ENCODE measurements at regions not wholly inside any gene's neighbourhood (a gene's known extent, or its start where the extent isn't known, plus 50 kb on each side); places are given as distances from the start of the nearest gene placed in this dataset.
A peak's percentile ranks its signal among the peaks of the same experiment; 100 is the strongest.
"Not testable (repeated sequence)": the region's sequence is repeated elsewhere in the genome, so short reads cannot be mapped to it uniquely, and the experiment has no call there.

DNA sequence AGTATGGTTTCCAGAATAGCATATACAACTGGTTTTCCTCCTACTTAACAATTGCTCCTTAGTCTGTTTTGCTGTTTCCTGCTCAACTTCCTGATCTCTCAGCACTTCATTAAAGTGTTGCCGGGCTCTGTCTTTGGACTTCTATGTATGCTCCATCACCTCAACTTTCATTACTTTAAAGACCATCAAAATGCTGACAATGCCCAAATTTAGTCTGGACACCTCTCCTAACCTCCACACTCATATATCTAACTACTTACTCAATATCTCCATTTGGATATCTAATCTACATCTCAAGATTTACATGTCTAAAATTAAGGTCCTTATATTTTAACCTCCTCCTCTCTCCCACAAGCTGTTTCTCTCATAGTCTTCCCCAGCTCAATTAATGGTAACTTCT lies 54.4 kb upstream of the LGR5 start:
- Histone ChIP-seq H3K9me3 (no peaks in the 10 kb centered on the region), H3K4me1 (no peaks in the 10 kb centered on the region), H3K36me3 (no peaks in the 10 kb centered on the region), H3K4me3 (no peak overlapping the region), H3K27me3 (no peaks in the 10 kb centered on the region), H3K27ac (no peak overlapping the region)
- DNase-seq (no peak), ATAC-seq (no peak)
- TF ChIP-seq, protein P1, sequence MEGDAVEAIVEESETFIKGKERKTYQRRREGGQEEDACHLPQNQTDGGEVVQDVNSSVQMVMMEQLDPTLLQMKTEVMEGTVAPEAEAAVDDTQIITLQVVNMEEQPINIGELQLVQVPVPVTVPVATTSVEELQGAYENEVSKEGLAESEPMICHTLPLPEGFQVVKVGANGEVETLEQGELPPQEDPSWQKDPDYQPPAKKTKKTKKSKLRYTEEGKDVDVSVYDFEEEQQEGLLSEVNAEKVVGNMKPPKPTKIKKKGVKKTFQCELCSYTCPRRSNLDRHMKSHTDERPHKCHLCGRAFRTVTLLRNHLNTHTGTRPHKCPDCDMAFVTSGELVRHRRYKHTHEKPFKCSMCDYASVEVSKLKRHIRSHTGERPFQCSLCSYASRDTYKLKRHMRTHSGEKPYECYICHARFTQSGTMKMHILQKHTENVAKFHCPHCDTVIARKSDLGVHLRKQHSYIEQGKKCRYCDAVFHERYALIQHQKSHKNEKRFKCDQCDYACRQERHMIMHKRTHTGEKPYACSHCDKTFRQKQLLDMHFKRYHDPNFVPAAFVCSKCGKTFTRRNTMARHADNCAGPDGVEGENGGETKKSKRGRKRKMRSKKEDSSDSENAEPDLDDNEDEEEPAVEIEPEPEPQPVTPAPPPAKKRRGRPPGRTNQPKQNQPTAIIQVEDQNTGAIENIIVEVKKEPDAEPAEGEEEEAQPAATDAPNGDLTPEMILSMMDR (IDR thresholded peaks at IDR 0.05) = no peak
- no peak for TF ChIP-seq POLR2A (IDR thresholded peaks at IDR 0.05)
- intact Hi-C loops (cut with DNase I) = no loop called here
- WGBS, 4 donors = 20 to 51% (median 36%) methylated on average over 1 of the region's 1 CpG

DNA sequence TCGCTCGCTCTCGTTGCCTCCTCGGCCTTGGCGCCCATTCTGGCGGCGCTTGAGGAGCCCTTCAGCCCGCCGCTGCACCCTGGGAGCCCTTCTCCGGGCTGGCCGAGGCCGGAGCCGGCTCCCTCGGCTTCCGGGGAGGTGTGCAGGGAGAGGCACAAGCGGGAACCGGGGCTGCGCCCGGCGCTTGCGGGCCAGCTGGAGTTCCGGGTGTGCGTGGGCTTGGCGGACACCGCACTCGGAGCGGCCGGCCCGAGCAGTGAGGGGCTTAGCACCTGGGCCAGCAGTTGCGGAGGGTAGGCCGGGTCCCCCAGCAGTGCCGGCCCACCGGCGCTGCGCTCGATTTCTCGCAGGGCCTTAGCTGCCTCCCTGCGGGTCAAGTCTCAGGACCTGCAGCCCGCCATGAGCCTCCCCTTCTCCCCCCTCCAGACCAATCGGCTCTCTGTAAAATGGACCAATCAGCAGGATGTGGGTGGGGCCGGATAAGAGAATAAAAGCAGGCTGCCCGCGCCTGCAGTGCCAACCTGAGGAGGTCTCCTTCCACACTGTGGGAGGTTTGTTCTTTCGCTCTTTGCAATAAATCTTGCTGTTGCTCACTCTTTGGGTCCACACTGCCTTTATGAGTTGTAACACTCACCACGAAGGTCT lies 62.8 kb upstream of the LGR5 start:
- H3K27me3 ChIP-seq; intact Hi-C loops (cut with DNase I); ATAC-seq; DNase-seq; H3K9me3 ChIP-seq; H3K36me3 ChIP-seq; H3K4me1 ChIP-seq; H3K27ac ChIP-seq; H3K4me3 ChIP-seq: not testable (repeated sequence)
- 91 to 95% (median 92%) methylated on average over 13 to 45 of the region's 45 CpGs for WGBS, 4 donors

- ATAC-seq (no peak), DNase-seq (no peak)
- intact Hi-C loops (cut with DNase I) = no loop called here
- H3K9me3 ChIP-seq = no peaks in the 10 kb centered on the region
- TF ChIP-seq POLR2A (IDR thresholded peaks at IDR 0.05) = no peak
- TF ChIP-seq, protein P1 (IDR thresholded peaks at IDR 0.05) = peak in 1 of 12 donors; percentile 12
- H3K27me3 ChIP-seq = no peaks in the 10 kb centered on the region
- no peaks in the 10 kb centered on the region for H3K4me1 ChIP-seq
- whole genome bisulfite sequencing, 4 donors = 42 to 62% (median 51%) methylated on average over 2 of the region's 2 CpGs
- H3K27ac ChIP-seq = no peak overlapping the region
- H3K4me3 ChIP-seq = no peak overlapping the region
- no peaks in the 10 kb centered on the region for H3K36me3 ChIP-seq
These were observed 68.5 kb upstream of the LGR5 start for GRCh38 chr12:71371122-71371521.

DNA sequence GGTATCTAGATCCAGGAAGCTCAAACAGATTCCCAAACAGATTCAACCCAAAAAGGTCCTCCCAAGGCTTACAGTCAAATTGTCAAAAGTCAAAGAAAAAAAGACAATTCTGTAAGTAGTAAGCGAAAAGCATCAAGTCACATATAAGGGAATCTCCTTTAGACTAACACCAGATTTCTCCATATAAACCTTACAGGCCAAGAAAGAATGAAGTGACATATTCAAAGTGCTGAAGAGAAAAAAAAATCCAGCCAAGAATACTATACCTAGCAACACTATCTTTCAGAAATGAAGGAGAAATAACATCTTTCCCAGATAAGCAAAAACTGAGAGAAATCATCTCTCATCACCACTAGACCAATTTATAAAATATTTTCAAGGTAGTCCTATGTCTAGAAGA lies 79.6 kb upstream of the LGR5 start:
- intact Hi-C loops (cut with DNase I) = no loop called here
- Histone ChIP-seq H3K27me3 (no peaks in the 10 kb centered on the region), H3K4me1 (no peaks in the 10 kb centered on the region), H3K9me3 (peaks cover 0 to 33% (median 14%) of the 10 kb centered on the region in 12 donors), H3K36me3 (no peaks in the 10 kb centered on the region), H3K27ac (no peak overlapping the region), H3K4me3 (no peak overlapping the region)
- no peak for DNase-seq
- WGBS, 4 donors = 86 to 90% (median 88%) methylated on average over 1 of the region's 1 CpG
- no peak for ATAC-seq
- TF ChIP-seq POLR2A (IDR thresholded peaks at IDR 0.05) = no peak
- TF ChIP-seq, protein P1 (IDR thresholded peaks at IDR 0.05) = no peak

DNA sequence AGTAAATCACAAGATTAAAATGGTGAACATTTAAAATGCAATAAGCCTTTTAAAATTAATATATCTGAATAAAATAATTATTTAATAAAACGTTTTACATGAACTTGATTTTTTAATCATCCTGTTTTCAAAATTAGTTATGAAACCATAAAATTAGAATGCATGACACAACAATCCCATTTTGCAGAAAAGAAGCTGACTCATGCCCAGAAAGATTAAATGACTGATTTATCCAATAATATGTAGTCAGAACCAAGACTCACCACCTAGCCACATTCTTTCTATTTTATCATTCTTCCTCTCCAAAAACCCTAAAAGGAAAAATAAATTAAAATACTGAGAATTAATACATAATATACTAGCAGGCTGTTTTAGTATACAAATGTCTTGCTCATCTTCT lies 83.0 kb upstream of the LGR5 start:
- DNase-seq = no peak
- Histone ChIP-seq H3K4me1 (no peaks in the 10 kb centered on the region), H3K27ac (no peak overlapping the region), H3K4me3 (no peak overlapping the region), H3K36me3 (no peaks in the 10 kb centered on the region), H3K9me3 (peaks cover 0 to 26% (median 13%) of the 10 kb centered on the region in 12 donors), H3K27me3 (no peaks in the 10 kb centered on the region)
- no peak for TF ChIP-seq POLR2A (IDR thresholded peaks at IDR 0.05)
- TF ChIP-seq, protein P1 (IDR thresholded peaks at IDR 0.05) = no peak
- 0% methylated on average over 1 of the region's 1 CpG for WGBS, 4 donors
- intact Hi-C loops (cut with DNase I) = no loop called here
- no peak for ATAC-seq
